ENCODE measurements at regions not wholly inside any gene's neighbourhood (a gene's known extent, or its start where the extent isn't known, plus 50 kb on each side); places are given as distances from the start of the nearest gene placed in this dataset.
A peak's percentile ranks its signal among the peaks of the same experiment; 100 is the strongest.

- DNase-seq, result no peak
- H3K27me3 Mint-ChIP-seq (ENCODE audit: low read depth), result peaks cover 5% of the 10 kb centered on the region
- H3K36me3 Mint-ChIP-seq (ENCODE audit: low read depth), result no peaks in the 10 kb centered on the region
- ChIA-PET CTCF (no interaction called here), POLR2A (no interaction called here)
- H3K27ac Mint-ChIP-seq, result no peak overlapping the region
- H3K4me3 Mint-ChIP-seq, result no peak overlapping the region
- no peaks in the 10 kb centered on the region for H3K9me3 Mint-ChIP-seq (ENCODE audit: insufficient read depth)
- no peak for ATAC-seq
- no peaks in the 10 kb centered on the region for H3K4me1 Mint-ChIP-seq (ENCODE audit: low read depth)
Observed at GRCh38 chr4:79623021-79623870, 215.2 kb upstream of the GK2 start.

- POLR2A ChIA-PET, result no interaction called here
- DNase-seq (no peak), ATAC-seq (no peak)
- Mint-ChIP-seq H3K27me3 (ENCODE audit: low read depth) (peaks cover 5% of the 10 kb centered on the region), H3K36me3 (ENCODE audit: low read depth) (no peaks in the 10 kb centered on the region), H3K4me1 (ENCODE audit: low read depth) (no peaks in the 10 kb centered on the region), H3K27ac (no peak overlapping the region), H3K4me3 (no peak overlapping the region), H3K9me3 (ENCODE audit: insufficient read depth) (no peaks in the 10 kb centered on the region)
- CTCF ChIA-PET, result no interaction called here
Observed at GRCh38 chr4:79621061-79621460, 213.0 kb upstream of the GK2 start.

GRCh38 chr4:79620617-79621016, 212.6 kb upstream of the GK2 start:
- ATAC-seq, result no peak
- H3K4me1 Mint-ChIP-seq (ENCODE audit: low read depth), result no peaks in the 10 kb centered on the region
- DNase-seq, result no peak
- no peaks in the 10 kb centered on the region for H3K9me3 Mint-ChIP-seq (ENCODE audit: insufficient read depth)
- no peaks in the 10 kb centered on the region for H3K36me3 Mint-ChIP-seq (ENCODE audit: low read depth)
- peaks cover 3% of the 10 kb centered on the region for H3K27me3 Mint-ChIP-seq (ENCODE audit: low read depth)
- ChIA-PET POLR2A (no interaction called here), CTCF (no interaction called here)
- no peak overlapping the region for H3K27ac Mint-ChIP-seq
- no peak overlapping the region for H3K4me3 Mint-ChIP-seq

GRCh38 chr4:79613269-79613935, 205.4 kb upstream of the GK2 start:
- POLR2A ChIA-PET, result no interaction called here
- no peak for ATAC-seq
- Mint-ChIP-seq H3K4me3 (no peak overlapping the region), H3K9me3 (ENCODE audit: insufficient read depth) (no peaks in the 10 kb centered on the region), H3K27ac (no peak overlapping the region), H3K4me1 (ENCODE audit: low read depth) (no peaks in the 10 kb centered on the region), H3K36me3 (ENCODE audit: low read depth) (no peaks in the 10 kb centered on the region), H3K27me3 (ENCODE audit: low read depth) (no peaks in the 10 kb centered on the region)
- no peak for DNase-seq
- CTCF ChIA-PET, result no interaction called here

GRCh38 chr4:79611026-79611425, 203.0 kb upstream of the GK2 start:
- Mint-ChIP-seq H3K9me3 (ENCODE audit: insufficient read depth) (no peaks in the 10 kb centered on the region), H3K27me3 (ENCODE audit: low read depth) (no peaks in the 10 kb centered on the region), H3K36me3 (ENCODE audit: low read depth) (no peaks in the 10 kb centered on the region), H3K4me1 (ENCODE audit: low read depth) (no peaks in the 10 kb centered on the region), H3K4me3 (no peak overlapping the region), H3K27ac (no peak overlapping the region)
- DNase-seq, result no peak
- ChIA-PET CTCF (no interaction called here), POLR2A (no interaction called here)
- ATAC-seq, result no peak

GRCh38 chr4:79609817-79610216, 201.8 kb upstream of the GK2 start:
- no peak for DNase-seq
- POLR2A ChIA-PET, result no interaction called here
- Mint-ChIP-seq H3K27me3 (ENCODE audit: low read depth) (no peaks in the 10 kb centered on the region), H3K36me3 (ENCODE audit: low read depth) (no peaks in the 10 kb centered on the region), H3K9me3 (ENCODE audit: insufficient read depth) (no peaks in the 10 kb centered on the region), H3K27ac (no peak overlapping the region), H3K4me1 (ENCODE audit: low read depth) (no peaks in the 10 kb centered on the region), H3K4me3 (no peak overlapping the region)
- no peak for ATAC-seq
- CTCF ChIA-PET, result no interaction called here

GRCh38 chr4:79607979-79608378, 200.0 kb upstream of the GK2 start:
- ATAC-seq, result no peak
- Mint-ChIP-seq H3K27me3 (ENCODE audit: low read depth) (no peaks in the 10 kb centered on the region), H3K9me3 (ENCODE audit: insufficient read depth) (no peaks in the 10 kb centered on the region)

GRCh38 chr4:79604152-79604551, 196.1 kb upstream of the GK2 start:
- CTCF ChIA-PET, result interaction anchor here (1.0 kb wide), 1 partner anchor 599 kb away, joined by 4 read pairs; no protein-coding TSS in a partner anchor
- Mint-ChIP-seq H3K27me3 (ENCODE audit: low read depth) (no peaks in the 10 kb centered on the region), H3K27ac (peak overlapping the region; percentile 37), H3K4me3 (no peak overlapping the region), H3K9me3 (ENCODE audit: insufficient read depth) (no peaks in the 10 kb centered on the region), H3K4me1 (ENCODE audit: low read depth) (peaks cover 7% of the 10 kb centered on the region), H3K36me3 (ENCODE audit: low read depth) (no peaks in the 10 kb centered on the region)
- ATAC-seq (no peak), DNase-seq (no peak)
- POLR2A ChIA-PET, result no interaction called here

More at GRCh38 chr4:79607979-79608378, 200.0 kb upstream of the GK2 start:
- ChIA-PET CTCF (no interaction called here), POLR2A (no interaction called here)
- Mint-ChIP-seq H3K27ac (no peak overlapping the region), H3K4me1 (ENCODE audit: low read depth) (peaks cover 7% of the 10 kb centered on the region), H3K36me3 (ENCODE audit: low read depth) (no peaks in the 10 kb centered on the region), H3K4me3 (no peak overlapping the region)
- no peak for DNase-seq

- H3K4me3 Mint-ChIP-seq, result no peak overlapping the region
- POLR2A ChIA-PET, result no interaction called here
Observed at GRCh38 chr4:79603681-79604080, 195.7 kb upstream of the GK2 start.

GRCh38 chr4:79599691-79600090, 191.7 kb upstream of the GK2 start:
- no peaks in the 10 kb centered on the region for H3K27me3 Mint-ChIP-seq (ENCODE audit: low read depth)
- no peaks in the 10 kb centered on the region for H3K36me3 Mint-ChIP-seq (ENCODE audit: low read depth)
- no peak overlapping the region for H3K4me3 Mint-ChIP-seq
- ATAC-seq, result no peak
- ChIA-PET POLR2A (no interaction called here), CTCF (no interaction called here)
- no peak for DNase-seq
- H3K4me1 Mint-ChIP-seq (ENCODE audit: low read depth), result peaks cover 7% of the 10 kb centered on the region
- no peaks in the 10 kb centered on the region for H3K9me3 Mint-ChIP-seq (ENCODE audit: insufficient read depth)
- H3K27ac Mint-ChIP-seq, result no peak overlapping the region

More at GRCh38 chr4:79603681-79604080, 195.7 kb upstream of the GK2 start:
- CTCF ChIA-PET, result interaction anchor here (1.0 kb wide), 1 partner anchor 599 kb away, joined by 4 read pairs; no protein-coding TSS in a partner anchor
- DNase-seq (no peak), ATAC-seq (no peak)
- Mint-ChIP-seq H3K27me3 (ENCODE audit: low read depth) (no peaks in the 10 kb centered on the region), H3K4me1 (ENCODE audit: low read depth) (peaks cover 7% of the 10 kb centered on the region), H3K9me3 (ENCODE audit: insufficient read depth) (no peaks in the 10 kb centered on the region), H3K27ac (peak overlapping the region; percentile 37), H3K36me3 (ENCODE audit: low read depth) (no peaks in the 10 kb centered on the region)

- CTCF ChIA-PET, result no interaction called here
- DNase-seq, result no peak
- Mint-ChIP-seq H3K4me1 (ENCODE audit: low read depth) (peaks cover 4% of the 10 kb centered on the region), H3K36me3 (ENCODE audit: low read depth) (no peaks in the 10 kb centered on the region), H3K27me3 (ENCODE audit: low read depth) (no peaks in the 10 kb centered on the region), H3K9me3 (ENCODE audit: insufficient read depth) (no peaks in the 10 kb centered on the region), H3K4me3 (no peak overlapping the region), H3K27ac (no peak overlapping the region)
- no peak for ATAC-seq
- POLR2A ChIA-PET, result no interaction called here
Observed at GRCh38 chr4:79598801-79599200, 190.8 kb upstream of the GK2 start.

GRCh38 chr4:79598214-79598613, 190.2 kb upstream of the GK2 start:
- Mint-ChIP-seq H3K4me1 (ENCODE audit: low read depth) (no peaks in the 10 kb centered on the region), H3K36me3 (ENCODE audit: low read depth) (no peaks in the 10 kb centered on the region), H3K27me3 (ENCODE audit: low read depth) (no peaks in the 10 kb centered on the region), H3K27ac (no peak overlapping the region), H3K4me3 (no peak overlapping the region), H3K9me3 (ENCODE audit: insufficient read depth) (no peaks in the 10 kb centered on the region)
- DNase-seq (no peak), ATAC-seq (no peak)
- ChIA-PET CTCF (no interaction called here), POLR2A (no interaction called here)

Measured in activated CD8-positive, alpha-beta T cell treated with anti-CD3 and anti-CD28 coated beads, Interleukin-2, amount 10 ng/mL, durations not matched to agents 7 days and 5 days (primary cell).